GM19467 (cell line): ENCODE measurements at regions not wholly inside any gene's neighbourhood (a gene's known extent, or its start where the extent isn't known, plus 50 kb on each side); places are given as distances from the start of the nearest gene placed in this dataset.
A peak's percentile ranks its signal among the peaks of the same experiment; 100 is the strongest.
"Not testable (repeated sequence)": the region's sequence is repeated elsewhere in the genome, so short reads cannot be mapped to it uniquely, and the experiment has no call there.

Experiments used
- ATAC-seq: cut with Tn5 transposase; IDR thresholded peaks from one replicate; pipeline ENCODE4 v1.9.1; 2021; ENCODE audit warnings: mild to moderate bottlenecking, moderate library complexity; ENCODE audit not compliant: unreplicated experiment

DNA sequence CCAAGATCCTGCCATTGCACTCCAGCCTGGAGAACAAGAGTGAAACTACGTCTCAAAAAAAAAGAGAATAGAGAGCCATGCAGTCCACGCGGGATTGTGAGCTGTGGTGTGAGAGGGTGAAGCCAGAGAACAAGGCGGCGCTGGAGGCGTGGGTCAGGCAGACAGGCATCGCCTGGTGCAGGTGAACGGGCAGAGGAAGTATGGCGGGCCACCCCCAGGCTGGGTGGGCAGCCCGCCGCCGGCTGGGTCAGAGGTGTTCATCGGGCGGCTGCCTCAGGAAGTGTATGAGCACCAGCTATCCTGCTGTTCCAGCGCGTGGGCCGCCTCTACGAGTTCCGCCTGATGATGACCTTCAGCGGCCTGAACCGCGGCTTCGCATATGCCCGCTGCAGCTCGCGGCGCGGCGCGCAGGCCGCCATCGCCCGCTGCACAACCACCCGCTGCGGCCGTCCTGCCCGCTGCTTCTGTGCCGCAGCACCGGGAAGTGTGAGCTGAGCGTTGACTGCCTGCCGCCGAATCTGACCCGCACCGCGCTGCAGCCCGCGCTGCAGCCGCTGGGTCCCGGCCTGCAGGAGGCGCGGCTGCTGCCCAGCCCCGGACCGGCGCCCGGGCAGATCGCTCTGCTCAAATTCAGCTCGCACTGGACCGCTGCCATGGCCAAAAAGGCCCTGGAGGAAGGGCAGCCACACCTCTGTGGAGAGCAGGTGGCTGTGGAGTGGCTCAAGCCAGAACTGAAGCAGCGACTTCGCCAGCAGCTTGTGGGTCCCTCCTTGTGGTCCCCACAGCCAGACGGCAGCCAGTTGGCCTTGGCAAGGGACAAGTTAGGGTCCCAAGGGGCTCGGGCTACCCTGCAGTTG lies 95.5 kb upstream of the PLEKHM1 start:
- not testable (repeated sequence) for ATAC-seq

DNA sequence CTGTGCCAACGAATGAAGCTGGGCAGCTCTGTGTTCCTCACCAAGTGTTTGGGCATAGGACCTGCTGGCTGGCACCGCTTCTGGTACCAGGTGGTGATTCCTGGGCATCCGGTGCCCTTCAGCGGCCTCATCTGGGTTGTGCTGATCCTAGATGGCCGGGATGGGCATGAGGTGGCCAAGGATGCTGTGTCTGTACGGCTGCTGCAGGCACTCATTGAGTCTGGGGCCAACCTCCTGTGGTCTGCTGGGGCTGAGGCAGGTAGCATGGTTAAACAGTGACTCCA lies 96.1 kb upstream of the PLEKHM1 start:
- not testable (repeated sequence) for ATAC-seq

DNA sequence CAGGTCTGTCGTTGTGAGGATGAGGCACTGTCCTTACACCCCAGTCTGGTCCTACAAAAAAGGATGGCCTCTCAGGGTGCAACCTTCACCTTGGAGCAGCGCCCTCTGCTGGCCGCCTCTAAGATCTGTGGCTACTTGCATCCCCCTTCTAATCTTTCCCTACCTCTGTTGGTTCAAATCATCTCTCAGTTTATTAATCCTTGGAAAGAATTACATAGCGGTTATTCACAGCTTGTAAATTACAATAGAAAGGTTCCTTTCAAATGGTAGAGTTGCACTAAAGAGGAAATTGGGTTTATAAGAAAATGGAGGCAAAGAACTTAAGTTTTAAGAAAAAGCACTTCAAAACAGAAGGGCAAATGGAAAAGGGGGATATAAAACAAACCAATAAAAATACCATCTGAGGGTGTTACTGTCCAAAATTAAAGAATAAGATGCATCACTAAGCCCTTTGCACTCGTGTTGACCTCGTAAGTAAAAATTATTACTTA lies 102.0 kb upstream of the PLEKHM1 start:
- ATAC-seq = not testable (repeated sequence)

DNA sequence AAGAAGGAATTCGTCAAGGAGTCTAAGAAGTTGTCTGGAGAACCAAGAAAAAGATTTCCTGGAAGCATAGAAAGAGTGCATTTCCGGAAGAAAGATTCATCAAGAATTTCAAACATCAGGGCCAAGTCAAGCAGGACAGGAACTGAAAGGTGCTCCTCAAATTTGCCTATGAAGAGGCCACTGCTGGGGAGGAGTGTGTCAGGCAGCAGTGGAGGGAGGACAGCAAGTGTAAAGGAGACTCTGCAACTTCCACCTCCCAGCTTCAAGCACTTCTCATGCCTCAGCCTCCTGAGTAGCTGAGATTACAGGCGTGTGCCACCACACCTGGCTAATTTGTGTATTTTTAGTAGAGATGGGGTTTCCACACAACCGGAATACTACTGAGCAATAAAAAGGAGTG lies 105.8 kb upstream of the PLEKHM1 start:
- ATAC-seq = not testable (repeated sequence)

DNA sequence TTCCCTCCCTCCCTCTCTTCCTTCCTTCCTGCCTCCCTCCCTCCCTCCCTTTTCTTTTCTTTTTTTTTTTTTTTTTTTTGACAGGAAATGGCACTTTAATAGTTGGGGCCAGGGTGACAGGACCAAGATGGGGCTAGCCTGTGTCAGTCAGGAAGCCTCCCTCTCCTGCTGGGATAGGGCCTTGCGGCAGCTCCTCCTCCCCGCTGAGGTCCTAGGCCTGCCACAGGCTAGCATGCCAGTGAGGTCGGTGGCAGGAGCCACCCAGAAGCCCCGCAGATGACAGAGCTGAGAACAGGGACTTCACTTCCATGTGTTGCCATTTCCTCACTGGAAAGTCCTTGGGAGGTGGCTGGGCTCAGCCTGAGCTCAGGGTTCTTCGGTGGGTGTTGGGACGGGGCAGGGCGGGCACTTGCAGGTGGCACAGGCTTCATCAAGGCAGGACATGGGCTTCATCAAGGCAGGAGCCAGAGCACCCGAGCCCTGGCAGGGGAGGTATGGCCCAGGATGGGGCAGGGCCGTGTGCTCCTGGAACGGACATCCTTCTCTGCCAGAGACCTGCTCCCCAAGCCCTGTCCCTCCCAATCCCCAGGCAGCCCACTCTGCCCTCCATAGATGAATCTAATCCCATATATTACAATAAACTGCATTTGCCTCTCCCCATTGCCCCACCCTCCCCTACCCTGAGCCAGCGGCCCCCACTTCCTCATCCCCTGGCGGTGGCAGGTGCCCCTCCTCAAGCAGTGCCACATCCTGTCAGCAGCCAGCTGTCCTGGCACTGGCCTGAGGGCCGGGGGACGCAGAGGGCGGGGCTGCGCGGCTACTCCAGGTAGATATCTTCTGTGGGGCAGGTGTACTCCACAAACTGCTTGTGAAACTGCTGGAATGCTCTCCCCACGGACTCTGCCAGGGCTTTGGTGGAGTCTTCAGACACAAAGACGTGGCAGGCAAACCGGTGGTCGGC lies 109.8 kb upstream of the PLEKHM1 start:
- ATAC-seq = not testable (repeated sequence)

DNA sequence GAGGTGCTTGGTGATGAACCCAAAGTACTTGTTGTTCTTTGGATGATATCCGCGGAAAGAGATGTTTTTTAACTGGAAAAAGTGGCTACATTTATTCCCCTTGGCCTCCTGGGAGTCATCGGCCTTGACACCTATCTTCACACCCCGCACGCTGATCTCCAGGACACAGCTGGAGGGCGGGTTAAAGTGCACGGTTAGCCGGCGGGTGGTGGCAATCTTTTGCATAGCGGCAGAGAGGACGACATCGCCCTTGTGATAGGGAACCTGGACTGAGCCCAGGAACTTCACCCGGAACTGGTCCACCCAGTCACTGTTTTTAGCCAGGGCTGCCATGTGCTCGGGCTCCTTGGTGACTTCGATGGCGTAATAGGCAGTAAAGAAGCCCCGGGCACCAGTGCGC lies 110.5 kb upstream of the PLEKHM1 start:
- not testable (repeated sequence) for ATAC-seq

DNA sequence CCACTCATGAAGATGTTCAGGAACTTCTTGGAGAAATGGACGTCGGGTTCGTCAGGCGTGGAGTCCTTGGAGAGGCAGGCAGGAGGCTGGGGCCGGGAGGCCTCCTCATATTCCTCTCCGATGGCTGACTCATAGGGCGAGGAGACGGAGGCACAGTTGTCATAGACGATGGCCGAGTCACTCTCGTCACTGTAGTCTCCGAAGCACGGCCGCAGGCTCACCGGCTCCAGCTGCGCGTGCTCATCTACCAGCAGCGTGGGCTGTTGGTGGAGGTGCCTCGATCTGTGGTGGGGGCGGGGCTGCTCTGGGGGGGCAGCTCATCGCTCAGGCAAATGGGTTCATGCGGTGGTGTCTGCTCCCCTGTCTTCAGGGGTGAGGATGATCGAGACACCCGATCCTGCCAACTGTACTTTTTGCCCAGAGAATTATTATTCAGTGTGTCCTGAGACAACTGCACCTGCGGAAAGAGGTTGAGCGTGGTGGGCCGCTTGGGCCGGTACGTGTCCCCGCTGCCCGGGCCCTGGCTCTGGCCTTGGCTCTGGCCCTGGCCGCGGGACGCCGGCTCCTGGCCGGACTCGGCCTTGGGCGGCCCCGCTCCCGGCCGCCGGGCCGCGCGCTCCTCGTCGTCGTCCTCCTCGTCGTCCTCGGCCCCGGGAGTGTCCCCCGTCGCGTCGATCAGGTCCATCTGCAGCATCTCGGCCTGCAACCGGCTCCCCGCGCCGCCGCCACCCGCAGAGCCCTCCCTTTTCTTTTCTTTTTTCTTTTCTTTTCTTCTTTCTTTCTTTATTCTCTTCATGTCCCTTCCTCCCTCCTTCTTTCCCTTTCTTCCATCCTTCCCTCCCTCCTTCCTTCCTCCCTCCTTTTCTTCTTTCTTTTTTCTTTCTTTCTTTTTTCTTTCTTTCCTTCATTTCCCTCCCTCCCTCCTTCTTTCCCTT lies 111.4 kb upstream of the PLEKHM1 start:
- ATAC-seq = not testable (repeated sequence)

DNA sequence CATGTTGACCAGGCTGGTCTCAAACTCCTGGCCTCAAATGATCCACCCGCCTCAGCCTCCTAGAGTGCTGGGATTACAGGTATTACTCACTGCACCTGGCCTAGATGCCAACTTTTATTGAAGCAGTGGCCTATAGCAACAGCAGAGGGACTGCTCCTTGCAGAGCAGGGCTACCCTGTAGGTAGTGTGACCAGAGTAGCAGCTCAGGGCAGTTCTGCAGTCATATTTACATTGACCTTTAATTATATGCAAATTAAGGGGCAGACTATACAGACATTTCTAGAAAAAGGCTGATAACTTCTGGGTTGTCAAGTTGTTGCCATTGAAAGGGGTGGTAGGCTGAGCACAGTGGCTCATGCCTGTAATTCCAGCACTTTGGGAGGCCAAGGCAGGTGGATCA lies 115.2 kb upstream of the PLEKHM1 start:
- not testable (repeated sequence) for ATAC-seq

DNA sequence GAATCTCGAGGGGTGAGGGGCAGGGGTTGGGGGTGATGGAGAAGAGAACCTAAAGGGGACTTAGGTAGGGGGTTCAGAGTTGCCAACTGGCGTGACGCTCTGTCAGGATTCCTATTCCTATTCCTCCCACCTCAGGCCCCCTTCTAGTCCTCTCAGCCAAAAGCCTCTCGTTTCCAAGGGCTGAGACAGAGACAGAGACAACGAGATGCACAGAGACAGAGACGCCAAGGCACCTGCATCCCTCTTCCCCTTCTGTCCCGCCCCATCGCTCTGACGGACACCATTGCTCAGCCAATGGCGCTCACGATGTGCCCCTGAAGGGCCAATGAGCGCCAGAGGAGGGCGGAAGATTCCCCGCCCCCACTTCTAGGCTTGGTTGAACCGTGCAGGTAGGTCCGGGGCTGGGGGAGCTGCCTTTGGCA lies 129.5 kb upstream of the PLEKHM1 start:
- peak; percentile 97 for ATAC-seq

DNA sequence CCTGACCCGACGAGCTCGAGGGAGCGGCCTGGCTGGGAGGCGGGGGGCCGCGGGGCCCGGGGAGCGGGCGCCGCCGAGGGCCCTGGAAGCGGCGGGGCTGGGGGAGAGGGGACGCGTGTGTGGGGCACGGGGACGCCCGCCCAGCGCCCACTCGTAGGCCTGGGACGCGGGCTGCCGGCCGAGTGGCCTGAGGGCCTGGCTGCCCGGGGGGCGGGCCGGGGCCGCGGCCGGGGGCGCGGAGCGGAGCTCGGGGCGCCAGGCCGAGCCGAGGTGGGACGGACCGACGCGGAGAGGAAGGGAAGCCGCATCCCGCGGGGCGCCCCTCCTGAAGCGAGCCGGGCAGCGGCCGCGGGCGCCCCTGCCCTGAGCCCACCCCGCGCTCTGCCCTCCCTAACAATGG lies 129.9 kb upstream of the PLEKHM1 start:
- ATAC-seq = peak; percentile 36

DNA sequence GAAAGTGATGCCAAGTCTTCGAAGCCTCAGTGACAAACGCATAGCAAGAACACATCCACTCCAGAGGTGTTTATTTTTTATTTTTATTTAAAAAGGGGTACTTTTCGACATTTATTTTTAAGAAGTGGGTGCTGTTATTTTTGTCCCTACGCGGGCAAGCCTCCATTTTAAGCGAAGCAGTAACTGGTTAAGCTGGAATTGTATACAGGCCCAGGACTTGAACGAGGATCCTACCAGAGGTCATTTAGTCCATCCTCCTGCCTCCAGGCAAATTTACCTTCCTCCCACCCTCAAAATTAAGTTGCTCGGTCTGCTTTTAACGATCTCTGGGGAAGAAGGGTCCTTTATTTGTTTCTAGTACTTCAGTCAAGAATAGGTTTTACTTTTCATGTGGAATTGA lies 130.6 kb upstream of the PLEKHM1 start:
- not testable (repeated sequence) for ATAC-seq

DNA sequence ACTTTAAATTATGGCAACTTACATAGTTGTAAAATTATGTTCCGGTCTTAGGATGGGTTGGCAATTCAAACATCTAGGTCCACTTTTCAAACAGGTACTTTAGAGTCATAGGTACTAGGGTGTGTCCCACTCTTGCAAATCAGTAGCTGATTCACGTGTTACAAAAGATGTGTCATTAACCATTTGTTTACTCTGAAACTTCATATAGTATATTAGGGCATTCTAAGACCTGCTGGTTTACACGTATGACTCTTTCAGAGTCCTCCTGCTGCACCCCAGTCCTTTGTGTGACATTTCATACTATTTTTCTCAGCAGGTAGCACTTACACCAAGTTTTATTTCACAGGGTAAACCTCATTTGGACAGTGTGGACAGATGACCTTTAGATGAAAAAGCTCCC lies 131.8 kb upstream of the PLEKHM1 start:
- not testable (repeated sequence) for ATAC-seq

DNA sequence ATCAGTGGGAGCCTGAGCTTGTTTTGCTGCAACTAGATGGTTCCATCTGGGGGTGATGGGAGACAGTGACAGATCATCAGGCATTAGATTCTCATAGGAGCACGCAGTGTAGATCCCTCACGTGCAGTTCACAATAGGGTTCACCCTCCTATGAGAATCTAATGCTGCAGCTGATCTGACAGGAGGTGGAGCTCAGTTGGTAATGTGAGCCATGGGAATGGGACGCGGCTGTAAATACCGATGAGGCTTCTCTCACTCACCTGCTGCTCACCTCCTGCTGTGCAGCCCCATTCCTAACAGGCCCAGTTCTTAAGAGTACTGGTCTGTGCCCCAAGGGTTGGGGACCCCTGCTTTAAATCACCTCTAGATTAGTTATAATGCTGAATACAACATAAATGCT lies 137.5 kb upstream of the PLEKHM1 start:
- ATAC-seq = no peak

DNA sequence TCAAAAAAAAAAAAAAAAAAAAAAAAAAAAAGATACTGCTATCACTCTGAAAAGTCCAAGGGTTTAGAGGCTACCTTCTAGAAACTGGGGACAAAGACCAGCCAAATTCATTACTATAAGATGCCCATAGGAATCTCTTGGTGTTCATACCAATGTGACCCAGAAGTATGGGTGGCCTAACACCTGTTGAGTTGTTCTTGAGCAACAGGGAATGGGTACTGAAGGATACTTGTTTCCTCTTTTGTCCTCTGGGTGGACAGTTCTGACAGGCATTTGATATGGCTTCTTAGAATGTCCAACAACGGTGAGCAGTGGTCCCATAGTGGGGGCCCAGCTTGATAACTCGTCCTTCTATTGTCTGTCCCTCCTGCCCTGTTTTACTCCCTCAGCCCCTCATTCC lies 141.4 kb upstream of the PLEKHM1 start:
- ATAC-seq = no peak

DNA sequence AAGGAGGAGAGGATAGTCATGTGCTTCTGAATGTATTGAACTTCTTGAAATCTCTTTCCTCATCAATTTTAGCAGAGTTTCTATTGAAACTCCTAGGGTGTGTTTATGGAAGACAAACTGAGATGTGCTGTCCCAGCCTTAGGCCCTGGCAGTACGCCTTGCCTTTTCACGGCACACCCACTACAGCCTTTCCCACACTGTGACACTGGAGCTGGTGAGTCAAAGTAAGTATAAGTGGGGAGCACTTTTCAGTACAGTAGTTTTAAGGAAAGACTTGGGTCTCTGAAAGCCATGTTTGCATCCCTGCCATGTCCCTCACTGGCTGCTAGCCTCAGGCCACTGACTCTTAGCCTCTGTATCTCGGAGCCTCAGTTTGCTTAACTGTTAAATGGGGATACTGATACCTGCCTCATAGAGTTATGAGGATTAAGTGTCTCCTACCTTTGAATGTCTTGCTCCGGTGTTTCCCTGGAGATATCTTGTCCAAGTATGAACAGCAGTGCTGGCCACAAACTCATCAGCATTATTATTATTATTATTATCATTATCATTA lies 144.7 kb upstream of the CRHR1 start:
- no peak for ATAC-seq

DNA sequence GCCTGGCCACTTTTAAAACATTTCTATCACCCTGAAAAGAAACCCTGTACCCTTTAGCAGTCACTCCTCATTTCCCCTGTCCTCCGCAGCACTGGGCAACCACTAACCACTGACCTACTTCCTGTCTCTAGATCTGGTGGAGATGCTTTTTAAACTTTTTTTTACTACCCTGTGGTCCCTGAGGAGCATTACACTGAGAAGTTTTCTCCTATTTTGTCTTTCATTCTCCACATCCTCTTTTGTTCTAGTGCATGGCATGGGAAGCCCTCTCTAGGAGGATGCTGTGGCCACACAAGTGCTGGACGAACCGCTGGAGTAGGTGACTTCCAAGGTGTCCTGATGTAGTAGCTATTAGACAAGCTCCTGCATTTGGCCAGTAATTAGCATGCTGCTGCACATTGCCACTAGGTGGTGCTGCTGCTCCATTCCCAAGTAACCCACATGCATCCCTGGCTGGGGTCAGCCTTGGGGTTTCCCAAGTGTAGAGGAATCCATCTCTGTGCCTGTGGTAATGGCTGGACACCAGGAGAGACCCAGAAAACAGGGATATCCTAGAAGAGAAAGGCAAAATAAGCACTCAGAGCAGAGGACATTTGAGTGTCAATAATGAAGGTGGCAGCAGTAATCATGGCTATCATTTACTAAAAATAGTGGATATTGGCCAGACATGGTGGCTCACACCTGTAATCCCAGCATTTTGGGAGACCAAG lies 143.8 kb upstream of the CRHR1 start:
- ATAC-seq = no peak

DNA sequence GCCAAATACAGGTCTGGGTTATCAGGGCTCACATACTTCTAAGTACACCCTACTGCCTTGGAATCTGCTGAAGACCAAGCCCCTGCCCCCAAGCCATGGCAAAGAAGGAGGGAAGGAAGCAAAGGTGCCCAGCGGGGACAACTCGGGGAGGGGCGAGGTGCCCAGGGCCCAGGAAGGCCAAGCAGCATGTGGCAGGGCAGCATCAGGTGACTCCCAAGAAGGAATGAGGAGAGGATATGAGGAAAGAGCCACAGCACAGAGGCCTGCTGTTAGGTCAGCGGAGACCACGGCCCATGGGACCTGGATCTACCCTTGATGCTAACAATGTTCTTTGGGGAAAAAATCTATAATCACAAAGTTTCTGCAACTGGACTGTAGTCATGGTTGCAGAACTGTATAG lies 142.6 kb upstream of the CRHR1 start:
- ATAC-seq = no peak

DNA sequence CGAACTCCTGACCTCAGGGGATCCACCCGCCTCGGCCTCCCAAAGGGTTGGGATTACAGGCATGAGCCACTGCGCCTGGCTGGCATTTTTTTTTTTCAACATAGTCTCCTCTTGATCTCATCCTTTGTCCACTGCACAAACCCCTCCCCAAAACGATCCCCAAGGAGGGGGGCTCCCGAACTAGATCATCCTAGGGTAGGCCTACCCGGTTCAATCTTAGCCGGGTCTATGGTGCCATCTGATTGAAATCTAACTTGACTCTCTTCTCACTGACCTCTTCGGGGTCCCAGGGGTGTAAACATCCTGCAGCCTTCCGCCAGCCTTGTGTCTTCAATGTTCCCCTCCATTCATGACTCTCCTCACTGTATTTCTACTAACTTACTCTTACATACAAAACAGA lies 140.5 kb upstream of the CRHR1 start:
- no peak for ATAC-seq

DNA sequence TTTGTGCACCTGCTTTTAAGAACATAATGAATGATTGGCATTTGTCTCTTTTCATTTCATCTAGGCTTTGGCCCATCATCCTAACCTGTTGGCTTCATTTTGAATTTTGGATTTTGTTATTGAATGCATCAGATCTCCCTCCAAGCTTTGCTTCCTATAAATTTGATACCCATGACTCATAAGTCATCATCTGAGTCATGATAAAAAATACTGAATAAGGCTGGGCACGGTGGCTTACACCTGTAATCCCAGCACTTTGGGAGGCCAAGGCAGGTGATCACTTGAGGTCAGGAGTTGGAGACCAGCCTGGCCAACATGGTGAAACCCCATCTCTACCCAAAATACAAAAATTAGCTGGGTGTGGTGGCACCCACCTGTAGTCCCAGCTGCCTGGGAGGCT lies 139.5 kb upstream of the CRHR1 start:
- ATAC-seq = not testable (repeated sequence)

DNA sequence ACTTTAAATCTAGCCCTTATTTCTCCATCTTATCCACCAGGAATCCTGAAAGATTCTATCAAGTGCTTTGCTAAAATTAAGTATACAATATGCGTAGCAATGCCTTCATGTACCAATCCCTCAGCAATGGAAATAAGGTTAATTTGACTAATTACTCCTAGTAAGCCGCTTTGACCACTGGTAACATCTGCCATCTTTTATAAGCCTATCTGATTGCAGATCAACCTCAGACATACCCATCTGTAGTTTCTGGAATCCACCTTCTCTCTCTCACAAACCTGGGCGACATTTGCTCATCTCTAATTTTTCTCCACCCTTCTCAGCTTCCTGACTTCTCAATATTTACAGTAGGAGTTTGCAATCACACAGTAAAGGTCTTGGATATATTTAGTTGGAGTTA lies 138.8 kb upstream of the CRHR1 start:
- ATAC-seq = no peak
